ENCODE measurements at regions not wholly inside any gene's neighbourhood (a gene's known extent, or its start where the extent isn't known, plus 50 kb on each side); places are given as distances from the start of the nearest gene placed in this dataset.

DNA sequence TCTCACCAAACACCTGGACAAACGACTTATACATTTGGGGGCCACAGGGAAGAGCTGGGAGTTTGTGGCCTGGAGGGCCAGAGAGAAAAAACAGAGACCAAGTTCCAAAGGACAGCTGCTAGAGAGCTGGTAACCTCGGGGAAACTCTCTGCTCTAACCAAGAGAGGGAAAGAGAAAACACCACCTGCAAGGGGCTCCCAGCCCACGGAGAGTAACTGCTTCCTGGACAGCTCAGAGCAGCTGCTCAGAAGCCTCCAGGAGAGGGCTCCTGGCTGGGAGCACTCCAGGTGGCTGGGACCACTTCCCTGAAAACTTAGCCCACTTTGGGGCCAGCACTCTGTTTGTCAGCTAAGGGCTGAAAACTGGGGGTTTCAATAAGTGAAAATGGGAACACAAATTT, 154.8 kb upstream of the GRIK3 start:
- Histone ChIP-seq H4K20me1 (replicated peaks; ENCODE audit: insufficient read depth) (no peaks in the 10 kb centered on the region), H3K4me2 (no peak overlapping the region), H3K4me3 (no peak overlapping the region), H3K27me3 (ENCODE audit: insufficient read depth) (no peaks in the 10 kb centered on the region), H3F3A (replicated peaks; ENCODE audit: low read depth) (no peaks in the 10 kb centered on the region), H3K27ac (ENCODE audit: low read depth) (no peak overlapping the region), H3K9me2 (ENCODE audit: insufficient read depth) (no peaks in the 10 kb centered on the region), H3K79me2 (replicated peaks; ENCODE audit: insufficient read depth) (no peaks in the 10 kb centered on the region), H2AFZ (no peak overlapping the region), H3K4me1 (ENCODE audit: insufficient read depth) (no peaks in the 10 kb centered on the region), H3K36me3 (ENCODE audit: insufficient read depth) (no peaks in the 10 kb centered on the region)
- DNase-seq (ENCODE audit: low spot score) (peak; percentile 25), ATAC-seq (peak; percentile 69)
- TF ChIP-seq EZH2phosphoT487 (IDR thresholded peaks at IDR 0.05; ENCODE audit: unreplicated experiment): no peak
- TF ChIP-seq, protein P1, sequence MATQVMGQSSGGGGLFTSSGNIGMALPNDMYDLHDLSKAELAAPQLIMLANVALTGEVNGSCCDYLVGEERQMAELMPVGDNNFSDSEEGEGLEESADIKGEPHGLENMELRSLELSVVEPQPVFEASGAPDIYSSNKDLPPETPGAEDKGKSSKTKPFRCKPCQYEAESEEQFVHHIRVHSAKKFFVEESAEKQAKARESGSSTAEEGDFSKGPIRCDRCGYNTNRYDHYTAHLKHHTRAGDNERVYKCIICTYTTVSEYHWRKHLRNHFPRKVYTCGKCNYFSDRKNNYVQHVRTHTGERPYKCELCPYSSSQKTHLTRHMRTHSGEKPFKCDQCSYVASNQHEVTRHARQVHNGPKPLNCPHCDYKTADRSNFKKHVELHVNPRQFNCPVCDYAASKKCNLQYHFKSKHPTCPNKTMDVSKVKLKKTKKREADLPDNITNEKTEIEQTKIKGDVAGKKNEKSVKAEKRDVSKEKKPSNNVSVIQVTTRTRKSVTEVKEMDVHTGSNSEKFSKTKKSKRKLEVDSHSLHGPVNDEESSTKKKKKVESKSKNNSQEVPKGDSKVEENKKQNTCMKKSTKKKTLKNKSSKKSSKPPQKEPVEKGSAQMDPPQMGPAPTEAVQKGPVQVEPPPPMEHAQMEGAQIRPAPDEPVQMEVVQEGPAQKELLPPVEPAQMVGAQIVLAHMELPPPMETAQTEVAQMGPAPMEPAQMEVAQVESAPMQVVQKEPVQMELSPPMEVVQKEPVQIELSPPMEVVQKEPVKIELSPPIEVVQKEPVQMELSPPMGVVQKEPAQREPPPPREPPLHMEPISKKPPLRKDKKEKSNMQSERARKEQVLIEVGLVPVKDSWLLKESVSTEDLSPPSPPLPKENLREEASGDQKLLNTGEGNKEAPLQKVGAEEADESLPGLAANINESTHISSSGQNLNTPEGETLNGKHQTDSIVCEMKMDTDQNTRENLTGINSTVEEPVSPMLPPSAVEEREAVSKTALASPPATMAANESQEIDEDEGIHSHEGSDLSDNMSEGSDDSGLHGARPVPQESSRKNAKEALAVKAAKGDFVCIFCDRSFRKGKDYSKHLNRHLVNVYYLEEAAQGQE (IDR thresholded peaks at IDR 0.05; ENCODE audit: unreplicated experiment): no peak
- TF ChIP-seq, protein P2, sequence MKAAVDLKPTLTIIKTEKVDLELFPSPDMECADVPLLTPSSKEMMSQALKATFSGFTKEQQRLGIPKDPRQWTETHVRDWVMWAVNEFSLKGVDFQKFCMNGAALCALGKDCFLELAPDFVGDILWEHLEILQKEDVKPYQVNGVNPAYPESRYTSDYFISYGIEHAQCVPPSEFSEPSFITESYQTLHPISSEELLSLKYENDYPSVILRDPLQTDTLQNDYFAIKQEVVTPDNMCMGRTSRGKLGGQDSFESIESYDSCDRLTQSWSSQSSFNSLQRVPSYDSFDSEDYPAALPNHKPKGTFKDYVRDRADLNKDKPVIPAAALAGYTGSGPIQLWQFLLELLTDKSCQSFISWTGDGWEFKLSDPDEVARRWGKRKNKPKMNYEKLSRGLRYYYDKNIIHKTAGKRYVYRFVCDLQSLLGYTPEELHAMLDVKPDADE (IDR thresholded peaks at IDR 0.05): no peak
- H3K27ac Mint-ChIP-seq: no peak overlapping the region; the same call in 1 of the 2 replicates
- H3K27me3 Mint-ChIP-seq (ENCODE audit: insufficient read depth, low read depth, poor library complexity): peaks cover 2% of the 10 kb centered on the region
- H3K36me3 Mint-ChIP-seq (ENCODE audit: low read depth): no peaks in the 10 kb centered on the region
- no peaks in the 10 kb centered on the region for H3K4me1 Mint-ChIP-seq
- H3K4me3 Mint-ChIP-seq: no peak overlapping the region
- H3K9me3 Mint-ChIP-seq: no peaks in the 10 kb centered on the region; the same call in 2 of the 3 replicates

DNA sequence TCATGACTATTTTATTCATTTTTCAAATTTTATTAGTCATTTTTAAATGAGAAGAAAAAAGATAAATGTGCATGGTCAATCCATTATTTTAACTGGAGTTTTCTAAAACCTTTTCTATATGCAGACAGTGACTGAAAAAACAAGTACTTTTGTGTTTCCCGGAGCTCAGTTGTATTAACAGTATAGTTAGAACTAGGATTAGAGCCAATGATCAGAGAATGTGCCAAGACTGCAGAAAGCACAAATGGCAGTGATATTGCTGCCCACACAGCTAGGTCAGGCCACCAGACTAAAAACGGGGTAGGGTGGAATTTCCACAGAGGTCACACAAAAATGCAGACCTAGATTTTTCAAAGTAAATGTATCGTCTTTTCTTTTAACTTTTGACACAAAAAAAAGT, 163.1 kb upstream of the GRIK3 start:
- Mint-ChIP-seq H3K9me3 (no peaks in the 10 kb centered on the region; the same call in 2 of the 3 replicates), H3K4me3 (no peak overlapping the region), H3K36me3 (ENCODE audit: low read depth) (no peaks in the 10 kb centered on the region; the same call in 2 of the 3 replicates), H3K27me3 (ENCODE audit: insufficient read depth, low read depth, poor library complexity) (no peaks in the 10 kb centered on the region), H3K27ac (no peak overlapping the region), H3K4me1 (peaks cover 4% of the 10 kb centered on the region; the same call in 1 of the 3 replicates)
- Histone ChIP-seq H3K36me3 (ENCODE audit: insufficient read depth) (no peaks in the 10 kb centered on the region), H3K4me2 (no peak overlapping the region), H3K4me3 (no peak overlapping the region), H2AFZ (no peak overlapping the region), H3K4me1 (ENCODE audit: insufficient read depth) (no peaks in the 10 kb centered on the region), H4K20me1 (replicated peaks; ENCODE audit: insufficient read depth) (no peaks in the 10 kb centered on the region), H3F3A (replicated peaks; ENCODE audit: low read depth) (no peaks in the 10 kb centered on the region), H3K27me3 (ENCODE audit: insufficient read depth) (no peaks in the 10 kb centered on the region), H3K27ac (ENCODE audit: low read depth) (no peak overlapping the region), H3K79me2 (replicated peaks; ENCODE audit: insufficient read depth) (no peaks in the 10 kb centered on the region), H3K9me2 (ENCODE audit: insufficient read depth) (no peaks in the 10 kb centered on the region; the same call in 1 of the 2 replicates)
- DNase-seq (ENCODE audit: low spot score): no peak
- ATAC-seq: no peak
- TF ChIP-seq, protein P2 (IDR thresholded peaks at IDR 0.05): no peak
- TF ChIP-seq NANOG (IDR thresholded peaks at IDR 0.05; ENCODE audit: borderline replicate concordance): no peak
- TF ChIP-seq, protein P3, sequence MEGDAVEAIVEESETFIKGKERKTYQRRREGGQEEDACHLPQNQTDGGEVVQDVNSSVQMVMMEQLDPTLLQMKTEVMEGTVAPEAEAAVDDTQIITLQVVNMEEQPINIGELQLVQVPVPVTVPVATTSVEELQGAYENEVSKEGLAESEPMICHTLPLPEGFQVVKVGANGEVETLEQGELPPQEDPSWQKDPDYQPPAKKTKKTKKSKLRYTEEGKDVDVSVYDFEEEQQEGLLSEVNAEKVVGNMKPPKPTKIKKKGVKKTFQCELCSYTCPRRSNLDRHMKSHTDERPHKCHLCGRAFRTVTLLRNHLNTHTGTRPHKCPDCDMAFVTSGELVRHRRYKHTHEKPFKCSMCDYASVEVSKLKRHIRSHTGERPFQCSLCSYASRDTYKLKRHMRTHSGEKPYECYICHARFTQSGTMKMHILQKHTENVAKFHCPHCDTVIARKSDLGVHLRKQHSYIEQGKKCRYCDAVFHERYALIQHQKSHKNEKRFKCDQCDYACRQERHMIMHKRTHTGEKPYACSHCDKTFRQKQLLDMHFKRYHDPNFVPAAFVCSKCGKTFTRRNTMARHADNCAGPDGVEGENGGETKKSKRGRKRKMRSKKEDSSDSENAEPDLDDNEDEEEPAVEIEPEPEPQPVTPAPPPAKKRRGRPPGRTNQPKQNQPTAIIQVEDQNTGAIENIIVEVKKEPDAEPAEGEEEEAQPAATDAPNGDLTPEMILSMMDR (conservative IDR thresholded peaks at IDR 0.05; ENCODE audit: low read depth in 2 of 2): no peak
- TF ChIP-seq, protein P4, sequence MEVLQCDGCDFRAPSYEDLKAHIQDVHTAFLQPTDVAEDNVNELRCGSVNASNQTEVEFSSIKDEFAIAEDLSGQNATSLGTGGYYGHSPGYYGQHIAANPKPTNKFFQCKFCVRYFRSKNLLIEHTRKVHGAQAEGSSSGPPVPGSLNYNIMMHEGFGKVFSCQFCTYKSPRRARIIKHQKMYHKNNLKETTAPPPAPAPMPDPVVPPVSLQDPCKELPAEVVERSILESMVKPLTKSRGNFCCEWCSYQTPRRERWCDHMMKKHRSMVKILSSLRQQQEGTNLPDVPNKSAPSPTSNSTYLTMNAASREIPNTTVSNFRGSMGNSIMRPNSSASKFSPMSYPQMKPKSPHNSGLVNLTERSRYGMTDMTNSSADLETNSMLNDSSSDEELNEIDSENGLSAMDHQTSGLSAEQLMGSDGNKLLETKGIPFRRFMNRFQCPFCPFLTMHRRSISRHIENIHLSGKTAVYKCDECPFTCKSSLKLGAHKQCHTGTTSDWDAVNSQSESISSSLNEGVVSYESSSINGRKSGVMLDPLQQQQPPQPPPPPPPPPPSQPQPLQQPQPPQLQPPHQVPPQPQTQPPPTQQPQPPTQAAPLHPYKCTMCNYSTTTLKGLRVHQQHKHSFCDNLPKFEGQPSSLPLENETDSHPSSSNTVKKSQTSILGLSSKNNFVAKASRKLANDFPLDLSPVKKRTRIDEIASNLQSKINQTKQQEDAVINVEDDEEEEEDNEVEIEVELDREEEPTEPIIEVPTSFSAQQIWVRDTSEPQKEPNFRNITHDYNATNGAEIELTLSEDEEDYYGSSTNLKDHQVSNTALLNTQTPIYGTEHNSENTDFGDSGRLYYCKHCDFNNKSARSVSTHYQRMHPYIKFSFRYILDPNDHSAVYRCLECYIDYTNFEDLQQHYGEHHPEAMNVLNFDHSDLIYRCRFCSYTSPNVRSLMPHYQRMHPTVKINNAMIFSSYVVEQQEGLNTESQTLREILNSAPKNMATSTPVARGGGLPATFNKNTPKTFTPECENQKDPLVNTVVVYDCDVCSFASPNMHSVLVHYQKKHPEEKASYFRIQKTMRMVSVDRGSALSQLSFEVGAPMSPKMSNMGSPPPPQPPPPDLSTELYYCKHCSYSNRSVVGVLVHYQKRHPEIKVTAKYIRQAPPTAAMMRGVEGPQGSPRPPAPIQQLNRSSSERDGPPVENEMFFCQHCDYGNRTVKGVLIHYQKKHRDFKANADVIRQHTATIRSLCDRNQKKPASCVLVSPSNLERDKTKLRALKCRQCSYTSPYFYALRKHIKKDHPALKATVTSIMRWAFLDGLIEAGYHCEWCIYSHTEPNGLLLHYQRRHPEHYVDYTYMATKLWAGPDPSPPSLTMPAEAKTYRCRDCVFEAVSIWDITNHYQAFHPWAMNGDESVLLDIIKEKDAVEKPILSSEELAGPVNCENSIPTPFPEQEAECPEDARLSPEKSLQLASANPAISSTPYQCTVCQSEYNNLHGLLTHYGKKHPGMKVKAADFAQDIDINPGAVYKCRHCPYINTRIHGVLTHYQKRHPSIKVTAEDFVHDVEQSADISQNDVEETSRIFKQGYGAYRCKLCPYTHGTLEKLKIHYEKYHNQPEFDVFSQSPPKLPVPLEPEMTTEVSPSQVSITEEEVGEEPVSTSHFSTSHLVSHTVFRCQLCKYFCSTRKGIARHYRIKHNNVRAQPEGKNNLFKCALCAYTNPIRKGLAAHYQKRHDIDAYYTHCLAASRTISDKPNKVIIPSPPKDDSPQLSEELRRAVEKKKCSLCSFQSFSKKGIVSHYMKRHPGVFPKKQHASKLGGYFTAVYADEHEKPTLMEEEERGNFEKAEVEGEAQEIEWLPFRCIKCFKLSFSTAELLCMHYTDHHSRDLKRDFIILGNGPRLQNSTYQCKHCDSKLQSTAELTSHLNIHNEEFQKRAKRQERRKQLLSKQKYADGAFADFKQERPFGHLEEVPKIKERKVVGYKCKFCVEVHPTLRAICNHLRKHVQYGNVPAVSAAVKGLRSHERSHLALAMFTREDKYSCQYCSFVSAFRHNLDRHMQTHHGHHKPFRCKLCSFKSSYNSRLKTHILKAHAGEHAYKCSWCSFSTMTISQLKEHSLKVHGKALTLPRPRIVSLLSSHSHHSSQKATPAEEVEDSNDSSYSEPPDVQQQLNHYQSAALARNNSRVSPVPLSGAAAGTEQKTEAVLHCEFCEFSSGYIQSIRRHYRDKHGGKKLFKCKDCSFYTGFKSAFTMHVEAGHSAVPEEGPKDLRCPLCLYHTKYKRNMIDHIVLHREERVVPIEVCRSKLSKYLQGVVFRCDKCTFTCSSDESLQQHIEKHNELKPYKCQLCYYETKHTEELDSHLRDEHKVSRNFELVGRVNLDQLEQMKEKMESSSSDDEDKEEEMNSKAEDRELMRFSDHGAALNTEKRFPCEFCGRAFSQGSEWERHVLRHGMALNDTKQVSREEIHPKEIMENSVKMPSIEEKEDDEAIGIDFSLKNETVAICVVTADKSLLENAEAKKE (CRISPR knock-in tag; IDR thresholded peaks at IDR 0.05): no peak
- no peak for TF ChIP-seq JUNB (IDR thresholded peaks at IDR 0.05; ENCODE audit: unreplicated experiment)
